ENCODE measurements at regions not wholly inside any gene's neighbourhood (a gene's known extent, or its start where the extent isn't known, plus 50 kb on each side); places are given as distances from the start of the nearest gene placed in this dataset.
"Not testable (repeated sequence)": the region's sequence is repeated elsewhere in the genome, so short reads cannot be mapped to it uniquely, and the experiment has no call there.

GRCh38 chr3:26042126-26042525, 252.2 kb downstream of the OXSM start:
- FAIRE-seq; POLR2A ChIA-PET; intact Hi-C loops (cut with micrococcal nuclease; ENCODE audit: unreplicated experiment): not testable (repeated sequence)

DNA sequence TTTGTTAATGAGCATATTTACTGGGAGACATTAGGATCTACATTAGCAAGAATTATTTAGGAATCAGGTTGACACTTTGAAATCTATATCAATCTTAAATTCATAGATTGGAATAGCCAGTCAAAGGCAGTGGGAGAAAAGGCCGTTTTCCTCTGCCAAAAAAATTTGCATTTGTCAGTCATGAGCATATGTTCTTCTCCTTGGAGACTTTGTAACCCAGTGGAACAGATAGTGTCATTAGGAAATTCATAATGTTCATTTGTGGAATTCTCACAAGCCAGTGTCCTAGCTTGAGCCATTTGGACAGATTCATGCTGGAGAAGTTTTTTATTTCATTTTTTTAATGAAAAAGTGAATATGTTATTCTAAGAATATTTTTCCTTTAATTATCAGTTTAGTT, 260.1 kb downstream of the OXSM start:
- Histone ChIP-seq H3K4me1 (ENCODE audit: insufficient read depth, low read length) (no peaks in the 10 kb centered on the region), H4K20me1 (ENCODE audit: insufficient read depth, low read length) (no peaks in the 10 kb centered on the region), H3K9me3 (ENCODE audit: low read length) (peaks cover 64% of the 10 kb centered on the region), H2AFZ (ENCODE audit: low read length) (no peak overlapping the region), H3K27ac (ENCODE audit: extremely low read length, insufficient read depth, low read length) (no peak overlapping the region), H3K9ac (ENCODE audit: insufficient read depth, low read depth, low read length) (no peak overlapping the region), H3K4me2 (ENCODE audit: low read depth, low read length) (no peak overlapping the region), H3K4me3 (replicated peaks in 1 of 3; ENCODE audit: insufficient read depth in 1 of 3, low read depth in 2 of 3, low read length in 3 of 3) (no peak overlapping the region), H3K79me2 (ENCODE audit: insufficient read depth, low read length) (no peaks in the 10 kb centered on the region), H3K27me3 (ENCODE audit: control insufficient read depth in 1 of 2, insufficient read depth in 2 of 2, low read length in 2 of 2) (no peaks in the 10 kb centered on the region), H3K36me3 (replicated peaks in 1 of 2; ENCODE audit: control insufficient read depth in 1 of 2, insufficient read depth in 2 of 2, low read length in 2 of 2) (no peaks in the 10 kb centered on the region)
- POLR2A ChIA-PET, result no interaction called here
- intact Hi-C loops (cut with micrococcal nuclease; ENCODE audit: unreplicated experiment) (no loop called here), in situ Hi-C loops (cut with HindIII; ENCODE audit: extremely low pct_ligation_motif_present, low pct_unique_long_range_greater_than_20kb) (no loop called here)
- WGBS (ENCODE audit: low lambda C conversion rate), result 0% methylated on average over 1 of the region's 1 CpG
- no TSS peak for BruUV-seq (replicated peaks)
- TF ChIP-seq SRSF4 (IDR thresholded peaks at IDR 0.05; ENCODE audit: low read depth, low read length, poor library complexity, severe bottlenecking) (no peak), KAT2B (IDR thresholded peaks at IDR 0.05; ENCODE audit: borderline replicate concordance, low read depth, low read length) (no peak), ZMAT3 (CRISPR knock-in tag; conservative IDR thresholded peaks at IDR 0.05) (no peak), SMAD9 (CRISPR knock-in tag; IDR thresholded peaks at IDR 0.05) (no peak), MLLT10 (CRISPR knock-in tag; IDR thresholded peaks at IDR 0.05) (no peak)
- DNase-seq (ENCODE audit: low spot score) (no peak), ATAC-seq (no peak), FAIRE-seq (no peak)
- CTCF ChIA-PET (ENCODE audit: low intra/inter-chr PET ratio, low total read pairs), result no interaction called here

More at GRCh38 chr3:26042126-26042525, 252.2 kb downstream of the OXSM start:
- H3K79me2 ChIP-seq (ENCODE audit: insufficient read depth, low read length); H3K9ac ChIP-seq (ENCODE audit: insufficient read depth, low read depth, low read length); CTCF ChIA-PET (ENCODE audit: low intra/inter-chr PET ratio, low total read pairs); H2AFZ ChIP-seq (ENCODE audit: low read length); BruUV-seq (replicated peaks); H3K4me1 ChIP-seq (ENCODE audit: insufficient read depth, low read length); H3K27ac ChIP-seq (ENCODE audit: extremely low read length, insufficient read depth, low read length); H4K20me1 ChIP-seq (ENCODE audit: insufficient read depth, low read length); ATAC-seq; H3K4me3 ChIP-seq (replicated peaks in 1 of 3; ENCODE audit: insufficient read depth in 1 of 3, low read depth in 2 of 3, low read length in 3 of 3); H3K4me2 ChIP-seq (ENCODE audit: low read depth, low read length); H3K27me3 ChIP-seq (ENCODE audit: control insufficient read depth in 1 of 2, insufficient read depth in 2 of 2, low read length in 2 of 2); H3K36me3 ChIP-seq (replicated peaks in 1 of 2; ENCODE audit: control insufficient read depth in 1 of 2, insufficient read depth in 2 of 2, low read length in 2 of 2); in situ Hi-C loops (cut with HindIII; ENCODE audit: extremely low pct_ligation_motif_present, low pct_unique_long_range_greater_than_20kb); DNase-seq (ENCODE audit: low spot score): not testable (repeated sequence)
- 53% methylated on average over 7 of the region's 12 CpGs for WGBS (ENCODE audit: low lambda C conversion rate)
- peaks cover 41% of the 10 kb centered on the region for H3K9me3 ChIP-seq (ENCODE audit: low read length)

Data from HepG2 (cell line).